Stimulated activated effector memory CD8-positive, alpha-beta T cell treated with anti-CD3 and anti-CD28 coated beads, Interleukin-12 subunit alpha, Interleukin-12 subunit beta, amount 100 ng/mL, for 72 hours (primary cell): ENCODE measurements at regions not wholly inside any gene's neighbourhood (a gene's known extent, or its start where the extent isn't known, plus 50 kb on each side); places are given as distances from the start of the nearest gene placed in this dataset.
"Not testable (repeated sequence)": the region's sequence is repeated elsewhere in the genome, so short reads cannot be mapped to it uniquely, and the experiment has no call there.

ENCODE experiments used
- ATAC-seq: fragments of 150-1000 bp; cut with Tn5 transposase; 2 replicates; pipeline ENCODE4 v1.10.0; 2021
- DNase-seq, 2 donors: peaks; one replicate each; pipeline ENCODE4 v3.0.0; 2021 to 2022; ENCODE audit warnings: low spot score in 2 of 2
- H3K27ac Mint-ChIP-seq: one replicate; pipeline ENCODE4 v1.8.0; 2022; ENCODE audit warnings: mild to moderate bottlenecking, mixed read lengths
- H3K36me3 Mint-ChIP-seq: one replicate; pipeline ENCODE4 v1.8.0; 2022; ENCODE audit warnings: mild to moderate bottlenecking, mixed read lengths
- H3K4me1 Mint-ChIP-seq: one replicate; pipeline ENCODE4 v1.8.0; 2022; ENCODE audit warnings: mixed read lengths
- H3K4me3 Mint-ChIP-seq: one replicate; pipeline ENCODE4 v1.8.0; 2022; ENCODE audit warnings: mild to moderate bottlenecking, mixed read lengths
- H3K9me3 Mint-ChIP-seq: one replicate; pipeline ENCODE4 v1.8.0; 2022; ENCODE audit warnings: mixed read lengths

DNA sequence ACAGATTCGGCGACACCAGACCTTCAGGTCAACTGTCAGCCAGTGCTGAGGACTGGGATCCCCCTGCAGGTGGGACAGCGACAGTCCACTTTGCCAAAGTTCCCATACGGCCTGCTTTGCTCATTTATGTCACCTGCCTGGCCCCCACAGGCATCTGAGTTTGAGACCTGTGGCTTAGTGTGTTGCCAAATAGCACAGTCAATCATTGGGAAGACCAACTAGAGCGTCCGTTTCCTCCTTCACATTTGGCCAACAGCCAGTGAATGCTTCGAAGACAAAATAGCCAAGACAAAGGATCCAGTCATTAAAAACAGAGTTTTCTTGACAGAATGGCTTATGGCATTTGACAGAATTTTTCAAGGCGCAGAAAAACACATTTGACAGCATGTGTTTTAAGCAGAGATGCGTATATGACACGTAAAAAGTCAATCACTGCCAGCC is 113.8 kb downstream of the ABCC12 start:
- H3K4me3 Mint-ChIP-seq, result no peak overlapping the region
- H3K27ac Mint-ChIP-seq, result no peak overlapping the region
- no peaks in the 10 kb centered on the region for H3K36me3 Mint-ChIP-seq
- DNase-seq, result no peak
- no peaks in the 10 kb centered on the region for H3K9me3 Mint-ChIP-seq
- no peaks in the 10 kb centered on the region for H3K4me1 Mint-ChIP-seq
- ATAC-seq, result no peak

DNA sequence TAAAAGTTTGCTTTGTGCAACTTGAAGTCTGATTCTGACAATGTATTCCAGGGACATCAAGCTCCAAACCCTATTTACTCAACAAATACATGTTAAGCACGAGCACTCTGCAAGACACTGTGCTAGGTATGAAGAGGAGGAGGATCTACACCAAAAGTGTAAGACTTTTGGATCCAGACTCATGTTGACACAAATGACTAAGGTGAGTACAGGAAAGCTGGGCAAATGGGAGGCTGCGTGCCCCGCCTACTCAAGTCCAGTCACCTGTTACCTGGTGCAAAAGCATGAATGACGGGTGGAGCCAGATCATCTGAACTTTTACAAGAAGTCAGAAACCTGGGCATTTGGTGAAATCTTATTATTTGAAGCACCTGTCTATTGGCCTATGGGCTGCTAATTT is 120.7 kb downstream of the ABCC12 start:
- no peak for ATAC-seq
- Mint-ChIP-seq H3K4me3 (no peak overlapping the region), H3K9me3 (no peaks in the 10 kb centered on the region), H3K4me1 (no peaks in the 10 kb centered on the region), H3K27ac (no peak overlapping the region), H3K36me3 (no peaks in the 10 kb centered on the region)
- DNase-seq, result no peak

DNA sequence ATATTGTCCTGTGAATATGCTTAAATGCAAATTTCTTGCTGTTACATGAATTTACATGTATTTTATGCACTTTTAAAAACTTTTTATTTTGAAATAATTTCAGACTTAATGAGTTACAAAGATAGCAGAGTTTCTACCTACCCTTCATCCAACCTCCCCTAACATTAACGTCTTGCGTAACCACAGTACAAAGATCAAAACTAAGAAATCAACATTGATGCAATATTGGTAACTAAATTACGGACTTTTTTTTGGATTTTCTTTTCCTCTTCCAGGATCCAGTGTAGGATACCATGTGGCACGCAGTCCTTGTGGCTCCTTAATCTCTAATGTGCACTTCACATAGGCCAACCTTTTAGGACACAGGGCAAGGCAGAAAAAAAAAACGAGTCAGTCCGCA is 124.9 kb downstream of the ABCC12 start:
- ATAC-seq, result no peak
- no peak overlapping the region for H3K27ac Mint-ChIP-seq

DNA sequence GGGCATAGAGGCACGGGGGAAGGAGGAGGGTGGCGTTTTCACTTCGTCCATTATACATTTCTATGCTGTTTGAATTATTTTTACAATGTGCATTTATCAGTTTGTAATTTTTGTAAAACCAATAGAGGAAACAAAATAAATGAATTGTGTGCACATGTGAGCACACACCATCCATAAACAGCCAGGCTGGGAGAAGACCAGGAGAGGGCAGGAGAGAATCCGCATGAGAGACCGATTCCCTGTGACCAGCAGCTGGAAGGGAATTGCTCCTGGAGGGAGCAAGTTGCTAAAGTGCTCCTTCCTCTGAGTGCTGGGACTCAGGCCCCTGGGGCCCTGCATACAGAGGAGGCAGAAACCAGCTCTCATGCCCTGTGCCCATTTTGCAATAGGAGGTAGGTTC is 126.0 kb downstream of the ABCC12 start:
- H3K4me1 Mint-ChIP-seq, result no peaks in the 10 kb centered on the region
- no peak overlapping the region for H3K27ac Mint-ChIP-seq
- no peak for DNase-seq
- ATAC-seq, result no peak
- no peak overlapping the region for H3K4me3 Mint-ChIP-seq
- H3K9me3 Mint-ChIP-seq, result no peaks in the 10 kb centered on the region
- H3K36me3 Mint-ChIP-seq, result no peaks in the 10 kb centered on the region

More for the DNA sequence above, 124.9 kb downstream of the ABCC12 start:
- Mint-ChIP-seq H3K4me1 (no peaks in the 10 kb centered on the region), H3K9me3 (no peaks in the 10 kb centered on the region), H3K36me3 (no peaks in the 10 kb centered on the region), H3K4me3 (no peak overlapping the region)
- no peak for DNase-seq

DNA sequence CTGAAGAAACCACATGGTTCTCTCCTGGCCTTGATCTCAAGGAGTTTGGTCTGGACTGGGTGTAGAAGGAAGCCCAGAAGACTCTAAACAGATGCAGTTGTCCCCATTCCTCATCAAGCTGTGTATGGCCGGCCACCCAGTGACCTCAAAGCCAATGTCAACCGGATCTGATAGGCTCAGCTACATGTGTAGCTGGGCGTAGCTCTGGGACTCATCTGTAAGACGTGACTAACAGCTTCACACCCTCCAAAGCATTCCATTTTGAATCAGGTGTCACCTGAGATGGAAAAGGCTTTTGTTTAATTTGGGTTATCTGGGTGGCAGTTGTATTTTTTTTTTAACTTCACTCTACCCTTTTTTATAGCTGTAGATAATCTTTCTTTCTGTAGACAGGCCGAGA is 130.4 kb downstream of the ABCC12 start:
- Mint-ChIP-seq H3K36me3 (no peaks in the 10 kb centered on the region), H3K9me3 (no peaks in the 10 kb centered on the region), H3K27ac (no peak overlapping the region), H3K4me3 (no peak overlapping the region), H3K4me1 (no peaks in the 10 kb centered on the region)
- DNase-seq, result no peak
- ATAC-seq, result no peak

DNA sequence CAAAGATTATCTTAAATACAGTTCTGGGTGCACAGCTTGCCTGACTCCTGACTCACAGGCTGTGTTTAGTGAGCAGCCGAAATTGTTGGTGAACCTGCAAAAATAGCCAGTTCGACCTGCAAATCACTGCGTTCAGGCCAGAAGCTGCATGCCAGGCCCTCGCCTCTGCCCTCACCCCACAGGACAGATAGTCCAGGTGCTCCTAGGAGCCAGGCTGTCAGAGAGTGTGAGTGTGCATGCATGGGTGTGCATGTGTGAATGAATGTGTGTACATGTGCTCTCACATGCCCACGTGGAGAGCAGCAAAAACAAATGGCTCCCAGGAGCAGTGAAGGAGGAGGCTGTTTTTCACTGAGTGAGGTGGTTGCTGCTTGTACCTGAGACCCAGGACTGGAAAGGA is 131.8 kb downstream of the ABCC12 start:
- Mint-ChIP-seq H3K9me3 (no peaks in the 10 kb centered on the region), H3K4me3 (no peak overlapping the region), H3K27ac (no peak overlapping the region), H3K4me1 (no peaks in the 10 kb centered on the region), H3K36me3 (no peaks in the 10 kb centered on the region)
- DNase-seq, result no peak
- ATAC-seq, result no peak

DNA sequence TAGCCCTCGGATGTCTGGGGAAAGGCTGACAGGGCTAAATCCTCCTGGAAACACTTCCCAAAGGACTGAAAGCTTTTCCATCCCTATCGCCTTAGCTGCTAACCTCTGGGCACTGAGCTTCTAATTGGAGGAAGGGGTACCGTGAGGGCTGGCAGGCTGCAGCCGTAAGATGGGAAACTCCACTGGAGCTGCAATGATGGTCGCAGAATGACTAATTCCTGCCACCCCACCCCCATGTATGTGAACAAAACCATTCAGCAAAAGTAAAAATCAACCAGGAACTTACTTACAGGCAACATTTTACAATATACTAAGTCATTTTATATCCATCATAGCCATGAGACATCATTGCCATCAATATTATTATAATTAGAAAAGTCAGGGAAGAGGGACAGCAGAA is 133.3 kb downstream of the ABCC12 start:
- Mint-ChIP-seq H3K36me3 (no peaks in the 10 kb centered on the region), H3K4me3 (no peak overlapping the region), H3K4me1 (no peaks in the 10 kb centered on the region), H3K27ac (no peak overlapping the region), H3K9me3 (no peaks in the 10 kb centered on the region)
- DNase-seq (no peak), ATAC-seq (no peak)

DNA sequence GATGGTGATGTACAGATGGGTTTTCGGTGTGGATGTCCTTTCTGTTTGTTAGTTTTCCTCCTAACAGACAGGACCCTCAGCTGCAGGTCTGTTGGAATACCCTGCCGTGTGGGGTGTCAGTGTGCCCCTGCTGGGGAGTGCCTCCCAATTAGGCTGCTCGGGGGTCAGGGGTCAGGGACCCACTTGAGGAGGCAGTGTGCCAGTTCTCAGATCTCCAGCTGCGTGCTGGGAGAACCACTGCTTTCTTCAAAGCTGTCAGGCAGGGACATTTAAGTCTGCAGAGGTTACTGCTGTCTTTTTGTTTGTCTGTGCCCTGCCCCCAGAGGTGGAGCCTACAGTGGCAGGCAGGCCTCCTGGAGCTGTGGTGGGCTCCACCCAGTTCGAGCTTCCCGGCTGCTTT is 135.2 kb downstream of the ABCC12 start:
- not testable (repeated sequence) for H3K36me3 Mint-ChIP-seq, H3K9me3 Mint-ChIP-seq, H3K27ac Mint-ChIP-seq, ATAC-seq, H3K4me1 Mint-ChIP-seq, H3K4me3 Mint-ChIP-seq, DNase-seq

DNA sequence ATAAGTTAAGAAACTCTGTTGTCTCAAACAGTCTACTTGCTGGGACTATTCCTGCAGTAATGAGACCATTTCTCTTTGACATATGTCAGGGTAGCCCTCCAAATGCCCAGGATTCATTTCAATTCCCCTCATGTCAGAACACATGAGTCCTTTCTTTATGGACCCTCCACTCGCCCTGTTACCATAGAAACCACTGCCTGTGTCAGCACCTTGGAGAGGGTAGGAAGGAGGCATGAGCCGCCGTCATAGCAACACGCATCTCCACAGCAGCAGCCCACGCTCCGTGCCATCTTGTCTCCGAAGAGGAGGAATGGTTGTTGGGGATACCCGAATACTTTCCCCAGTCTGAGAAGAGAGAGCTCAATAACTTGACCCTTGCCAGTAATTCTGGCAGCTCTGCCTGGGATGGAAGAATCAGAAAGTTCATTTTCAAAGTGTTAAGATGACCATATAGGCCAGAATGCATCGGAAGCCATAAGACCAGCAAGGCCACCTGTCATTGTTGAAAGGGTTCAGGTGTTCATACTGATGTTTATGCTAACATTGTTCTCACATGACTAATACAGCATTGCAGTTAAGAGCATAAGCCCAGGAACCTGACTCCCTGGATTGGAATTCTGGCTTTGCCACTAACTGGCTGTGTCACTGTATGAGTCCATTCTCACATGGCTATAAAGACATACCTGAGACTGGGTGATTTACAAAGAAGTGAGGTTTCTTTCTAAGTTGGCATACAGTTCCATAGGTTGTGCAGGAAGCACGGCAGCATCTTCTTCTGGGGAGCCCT is 141.3 kb downstream of the ABCC12 start:
- Mint-ChIP-seq H3K9me3 (peaks cover 5% of the 10 kb centered on the region), H3K4me3 (no peak overlapping the region), H3K4me1 (no peaks in the 10 kb centered on the region), H3K27ac (no peak overlapping the region), H3K36me3 (no peaks in the 10 kb centered on the region)
- DNase-seq, result no peak
- no peak for ATAC-seq

DNA sequence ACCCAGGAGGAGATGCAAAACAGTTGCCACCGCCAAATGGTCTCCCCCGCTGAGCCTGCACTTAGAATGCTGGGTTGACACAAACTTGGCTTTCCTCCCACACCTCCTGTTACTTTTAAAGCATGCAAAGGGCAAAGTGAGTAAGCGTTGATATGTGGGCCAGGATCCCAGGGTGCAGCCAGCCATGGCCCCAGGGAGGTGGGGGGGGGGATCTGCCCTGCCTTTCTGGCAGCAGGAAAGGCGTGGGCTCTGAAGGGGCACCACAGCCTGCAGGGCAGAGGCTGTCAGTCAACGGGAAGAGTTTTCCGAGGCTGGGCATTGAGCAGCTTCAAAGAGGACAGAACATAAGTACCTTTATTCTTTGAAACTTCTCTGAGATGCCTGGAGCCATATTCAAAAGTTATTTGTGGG is 142.3 kb downstream of the ABCC12 start:
- ATAC-seq (no peak), DNase-seq (no peak)
- Mint-ChIP-seq H3K9me3 (peaks cover 5% of the 10 kb centered on the region), H3K36me3 (no peaks in the 10 kb centered on the region), H3K4me1 (no peaks in the 10 kb centered on the region), H3K27ac (no peak overlapping the region), H3K4me3 (no peak overlapping the region)

DNA sequence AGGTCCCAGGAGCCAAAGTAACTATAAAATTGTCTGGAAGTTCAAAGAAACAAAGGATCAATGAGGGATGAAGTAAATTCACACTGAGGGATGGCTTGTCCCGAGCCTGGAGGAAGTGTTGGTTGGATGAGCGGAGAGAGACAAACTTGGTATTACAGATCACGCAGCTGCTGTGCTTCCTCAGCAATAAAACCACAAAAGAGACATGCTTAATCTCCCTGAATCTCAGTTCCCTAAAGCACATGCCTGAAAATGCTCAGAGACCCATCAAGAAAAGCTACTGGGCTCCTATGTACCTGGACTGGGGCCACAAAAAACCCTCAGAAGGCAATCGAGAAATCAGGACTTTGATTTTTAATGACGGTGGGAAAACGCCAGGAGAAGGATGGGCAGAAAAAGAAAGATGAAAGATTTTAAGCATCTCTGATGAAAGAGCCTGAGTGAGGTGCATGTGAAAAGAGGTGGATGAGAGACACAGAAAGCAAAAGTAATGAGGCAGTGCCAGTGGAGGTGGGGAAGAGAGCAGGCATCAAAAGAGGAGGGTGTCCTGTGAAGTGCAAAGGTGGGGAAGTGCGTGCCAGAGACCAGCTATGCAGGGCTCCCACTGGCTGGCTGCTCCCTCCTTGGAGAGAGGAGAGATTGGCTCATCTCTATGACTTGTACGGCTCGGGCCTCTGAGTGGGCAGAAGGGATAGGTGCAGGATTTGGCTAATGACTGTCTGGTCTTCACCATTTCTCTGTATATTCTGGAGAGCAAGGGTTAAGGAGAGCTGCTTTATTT is 143.7 kb downstream of the ABCC12 start:
- H3K9me3 Mint-ChIP-seq, result peaks cover 5% of the 10 kb centered on the region
- no peak overlapping the region for H3K27ac Mint-ChIP-seq
- H3K4me3 Mint-ChIP-seq, result no peak overlapping the region
- DNase-seq, result no peak
- peak; percentile 13 for ATAC-seq
- no peaks in the 10 kb centered on the region for H3K4me1 Mint-ChIP-seq
- H3K36me3 Mint-ChIP-seq, result no peaks in the 10 kb centered on the region

DNA sequence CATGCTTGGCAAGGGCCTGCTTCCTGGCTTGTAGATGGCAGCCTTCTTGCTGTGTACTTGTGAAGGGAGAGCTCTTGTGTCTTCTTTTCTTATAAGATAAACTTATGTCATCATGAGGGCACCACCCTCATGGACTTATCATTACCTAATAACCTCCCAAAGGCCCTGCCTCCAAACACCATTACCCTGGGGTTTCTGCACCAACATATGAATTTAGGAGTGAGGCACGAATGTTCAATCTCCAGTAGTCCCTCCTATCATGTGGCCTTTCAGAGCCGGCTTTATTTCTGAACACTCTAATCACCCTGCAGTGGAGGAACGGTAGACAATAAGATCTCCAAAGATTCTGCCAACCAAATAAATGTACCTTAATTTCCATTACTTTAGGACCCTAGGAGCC is 144.3 kb downstream of the ABCC12 start:
- Mint-ChIP-seq H3K36me3 (no peaks in the 10 kb centered on the region), H3K4me3 (no peak overlapping the region), H3K4me1 (no peaks in the 10 kb centered on the region), H3K9me3 (peaks cover 5% of the 10 kb centered on the region), H3K27ac (no peak overlapping the region)
- no peak for ATAC-seq
- no peak for DNase-seq

DNA sequence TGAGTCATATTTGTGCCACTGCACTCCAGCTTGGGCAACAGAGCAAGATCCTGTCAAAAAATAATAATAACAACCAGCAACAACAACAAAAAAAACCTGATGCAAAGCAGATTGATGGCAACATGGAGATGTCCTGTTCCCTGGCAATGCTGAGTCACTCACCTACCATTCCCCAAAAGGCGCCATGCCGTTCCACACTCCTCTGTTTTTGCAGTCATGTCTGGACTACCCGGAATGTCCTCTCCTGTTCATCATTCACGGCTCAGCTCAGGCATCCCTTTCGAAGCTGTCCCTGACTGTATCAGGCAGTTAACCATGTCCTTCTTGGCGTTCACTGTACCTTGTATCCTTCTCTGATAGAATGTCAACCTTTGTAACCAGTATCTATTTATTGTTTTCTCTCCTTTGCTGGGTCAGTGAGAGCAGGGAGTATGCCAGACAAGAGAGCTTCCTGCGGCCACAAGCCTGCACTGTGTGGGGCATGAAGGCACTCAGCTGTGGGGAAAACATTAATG is 147.7 kb downstream of the ABCC12 start:
- Mint-ChIP-seq H3K4me3 (no peak overlapping the region), H3K9me3 (peaks cover 3% of the 10 kb centered on the region), H3K4me1 (no peaks in the 10 kb centered on the region), H3K27ac (no peak overlapping the region), H3K36me3 (no peaks in the 10 kb centered on the region)
- DNase-seq, result no peak
- ATAC-seq, result no peak

DNA sequence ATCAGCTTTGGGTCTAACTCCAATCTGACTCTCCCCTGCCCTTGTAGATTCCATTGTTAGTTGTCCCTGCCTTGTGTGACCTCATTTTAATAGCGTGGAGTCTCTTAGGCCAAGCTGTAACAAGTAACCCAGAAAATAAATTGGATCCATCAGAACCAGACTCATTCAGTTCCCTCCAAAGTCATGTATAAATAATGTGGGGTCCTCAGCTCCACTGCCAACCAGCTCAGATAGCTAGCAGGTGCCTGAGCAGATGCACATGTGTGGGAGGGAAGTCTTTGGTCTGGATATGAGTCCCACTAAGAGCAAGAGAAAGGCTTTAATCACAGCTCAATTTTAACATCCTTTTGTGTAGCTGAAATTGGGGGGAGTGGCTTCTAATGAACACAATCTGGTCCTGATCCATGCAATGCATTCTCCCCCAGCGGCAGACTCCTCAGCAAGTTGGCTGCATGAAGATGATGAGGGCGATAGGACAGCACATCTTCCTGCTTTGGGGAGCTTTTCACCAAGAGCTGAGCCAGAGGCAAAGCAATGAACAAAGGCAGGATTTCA is 151.6 kb downstream of the ABCC12 start:
- ATAC-seq, result no peak
- H3K4me1 Mint-ChIP-seq, result no peaks in the 10 kb centered on the region
- H3K27ac Mint-ChIP-seq, result no peak overlapping the region
- peaks cover 3% of the 10 kb centered on the region for H3K9me3 Mint-ChIP-seq
- DNase-seq, result no peak
- H3K4me3 Mint-ChIP-seq, result no peak overlapping the region
- no peaks in the 10 kb centered on the region for H3K36me3 Mint-ChIP-seq

DNA sequence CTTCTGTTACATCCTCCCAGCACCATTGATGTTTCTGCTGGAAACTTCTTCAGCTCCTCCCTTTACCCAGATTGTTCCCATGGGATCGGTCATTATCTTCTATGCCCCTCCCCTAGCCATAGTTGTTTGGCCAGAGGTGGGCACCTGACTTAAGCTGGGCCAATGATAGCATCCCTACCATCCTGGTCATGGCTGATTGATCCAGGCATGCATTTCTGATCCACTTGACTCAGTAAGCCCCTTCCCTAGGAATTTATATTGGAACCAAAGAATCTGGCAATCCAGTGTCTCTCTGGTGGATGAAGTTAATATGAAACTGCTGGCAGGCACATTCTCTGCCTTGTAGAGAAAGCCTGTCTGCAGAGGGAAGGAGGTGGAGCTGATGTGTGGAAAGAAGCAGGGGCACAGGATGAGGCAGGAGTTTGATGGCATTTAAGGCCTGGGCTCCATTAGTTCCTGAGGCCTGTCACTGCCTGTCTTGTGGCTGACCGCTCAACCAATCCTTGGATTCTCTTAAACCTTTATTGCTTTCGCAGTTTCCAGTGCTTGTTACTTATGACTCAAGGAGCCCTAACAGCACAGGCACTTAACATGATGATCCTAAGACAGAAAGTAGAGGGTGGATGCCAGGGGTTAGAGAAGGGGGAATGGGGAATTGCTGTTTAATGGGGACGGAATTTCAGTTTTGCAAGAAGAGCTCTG is 152.4 kb downstream of the ABCC12 start:
- H3K4me3 Mint-ChIP-seq, result no peak overlapping the region
- H3K36me3 Mint-ChIP-seq, result no peaks in the 10 kb centered on the region
- no peak for ATAC-seq
- no peak for DNase-seq
- no peak overlapping the region for H3K27ac Mint-ChIP-seq
- peaks cover 3% of the 10 kb centered on the region for H3K9me3 Mint-ChIP-seq
- H3K4me1 Mint-ChIP-seq, result no peaks in the 10 kb centered on the region
